ENCODE measurements at regions not wholly inside any gene's neighbourhood (a gene's known extent, or its start where the extent isn't known, plus 50 kb on each side); places are given as distances from the start of the nearest gene placed in this dataset.

DNA sequence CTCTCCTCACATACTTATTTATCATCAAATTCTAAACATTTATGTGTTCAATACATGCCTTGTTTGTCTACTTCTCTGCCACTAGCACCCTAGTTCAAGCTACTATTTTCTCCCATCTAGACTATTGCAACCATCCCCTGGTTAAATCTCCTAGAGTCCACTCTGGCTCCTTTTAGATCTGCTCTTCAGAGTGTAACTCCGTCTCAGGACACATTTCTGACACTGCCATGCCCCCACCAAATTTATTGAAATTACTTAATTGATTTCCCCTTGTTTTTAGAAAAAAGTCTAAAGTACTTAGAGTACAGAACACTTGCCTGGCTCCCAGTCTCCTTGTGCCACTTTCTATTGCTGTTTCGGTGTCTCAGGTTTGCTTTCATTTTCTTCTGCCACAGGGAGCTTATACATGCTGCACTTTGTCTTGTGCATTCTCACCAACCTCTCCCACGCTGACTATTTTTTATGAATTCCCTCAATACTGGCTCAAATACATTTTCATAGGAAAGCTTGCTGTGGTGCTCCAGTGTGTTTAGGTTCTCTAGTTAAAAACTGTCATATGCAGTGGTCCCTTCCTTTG lies 792.3 kb downstream of the DIPK2A start:
- Histone ChIP-seq H3K79me2 (ENCODE audit: control insufficient read depth, insufficient read depth, low read length) (no peaks in the 10 kb centered on the region), H3K4me1 (ENCODE audit: control insufficient read depth, extremely low read depth, insufficient read depth, low read length) (no peaks in the 10 kb centered on the region), H3K9ac (ENCODE audit: control insufficient read depth, extremely low read depth, insufficient read depth, low read length) (no peak overlapping the region), H3K4me3 (ENCODE audit: control insufficient read depth in 2 of 3, extremely low read depth in 1 of 3, insufficient read depth in 2 of 3, low read depth in 1 of 3, low read length in 3 of 3) (peak overlapping the region in 1 of 3 experiments; percentile 19), H3K9me1 (ENCODE audit: control insufficient read depth, extremely low read depth, insufficient read depth, low read length) (no peaks in the 10 kb centered on the region), H3K36me3 (ENCODE audit: control insufficient read depth in 2 of 2, extremely low read depth in 1 of 2, insufficient read depth in 2 of 2, low read length in 2 of 2) (no peaks in the 10 kb centered on the region), H3K4me2 (ENCODE audit: control insufficient read depth, extremely low read depth, insufficient read depth, low read depth, low read length) (peak overlapping the region; percentile 47), H3K27me3 (ENCODE audit: control insufficient read depth, extremely low read depth, insufficient read depth, low read length) (no peaks in the 10 kb centered on the region), H4K20me1 (ENCODE audit: control insufficient read depth, extremely low read depth, insufficient read depth, low read length) (no peaks in the 10 kb centered on the region), H3K27ac (ENCODE audit: control insufficient read depth, insufficient read depth, low read length) (no peak overlapping the region), H3K9me3 (ENCODE audit: control insufficient read depth, low read depth, low read length) (no peaks in the 10 kb centered on the region), H2AFZ (ENCODE audit: control insufficient read depth, low read length) (peak overlapping the region; percentile 24)
- FAIRE-seq (no peak), DNase-seq (ENCODE audit: low read depth, low spot score) (no peak)
- TF ChIP-seq, protein P1, sequence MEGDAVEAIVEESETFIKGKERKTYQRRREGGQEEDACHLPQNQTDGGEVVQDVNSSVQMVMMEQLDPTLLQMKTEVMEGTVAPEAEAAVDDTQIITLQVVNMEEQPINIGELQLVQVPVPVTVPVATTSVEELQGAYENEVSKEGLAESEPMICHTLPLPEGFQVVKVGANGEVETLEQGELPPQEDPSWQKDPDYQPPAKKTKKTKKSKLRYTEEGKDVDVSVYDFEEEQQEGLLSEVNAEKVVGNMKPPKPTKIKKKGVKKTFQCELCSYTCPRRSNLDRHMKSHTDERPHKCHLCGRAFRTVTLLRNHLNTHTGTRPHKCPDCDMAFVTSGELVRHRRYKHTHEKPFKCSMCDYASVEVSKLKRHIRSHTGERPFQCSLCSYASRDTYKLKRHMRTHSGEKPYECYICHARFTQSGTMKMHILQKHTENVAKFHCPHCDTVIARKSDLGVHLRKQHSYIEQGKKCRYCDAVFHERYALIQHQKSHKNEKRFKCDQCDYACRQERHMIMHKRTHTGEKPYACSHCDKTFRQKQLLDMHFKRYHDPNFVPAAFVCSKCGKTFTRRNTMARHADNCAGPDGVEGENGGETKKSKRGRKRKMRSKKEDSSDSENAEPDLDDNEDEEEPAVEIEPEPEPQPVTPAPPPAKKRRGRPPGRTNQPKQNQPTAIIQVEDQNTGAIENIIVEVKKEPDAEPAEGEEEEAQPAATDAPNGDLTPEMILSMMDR (optimal IDR thresholded peaks at IDR 0.05 in 1 of 3, IDR thresholded peaks at IDR 0.05 in 1 of 3, conservative IDR thresholded peaks at IDR 0.05 in 1 of 3; ENCODE audit: extremely low read depth in 1 of 3, insufficient read depth in 2 of 3, low read length in 3 of 3) = no peak
- no peak for TF ChIP-seq EZH2 (IDR thresholded peaks at IDR 0.05; ENCODE audit: low read length)
- dilution Hi-C loops (cut with MboI; ENCODE audit: extremely low pct_ligation_motif_present, low sequenced_read_pairs) = no loop called here

DNA sequence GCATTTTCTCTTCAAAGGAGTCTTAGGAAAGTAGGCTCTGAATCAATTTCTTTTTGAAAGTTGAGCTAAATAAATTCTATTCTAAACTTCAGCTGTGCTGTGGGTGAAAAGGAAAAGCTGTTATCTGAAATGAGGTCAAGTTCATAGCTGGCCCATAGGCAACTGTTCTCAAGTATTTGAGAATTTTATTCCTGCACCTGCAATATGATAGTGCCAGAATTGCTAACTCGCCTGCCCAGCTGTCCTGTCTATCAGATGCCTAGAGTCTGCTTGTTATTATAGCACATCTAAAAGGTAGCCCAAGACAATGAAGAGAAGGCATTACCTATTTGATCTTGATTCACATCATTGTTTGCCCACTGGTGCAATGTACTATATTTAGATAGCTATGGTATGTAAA lies 798.7 kb downstream of the DIPK2A start:
- H3K27ac ChIP-seq (ENCODE audit: control insufficient read depth, insufficient read depth, low read length) = no peak overlapping the region
- H3K9me1 ChIP-seq (ENCODE audit: control insufficient read depth, extremely low read depth, insufficient read depth, low read length) = no peaks in the 10 kb centered on the region
- DNase-seq (ENCODE audit: low read depth, low spot score) (no peak), FAIRE-seq (no peak)
- no peak overlapping the region for H3K4me2 ChIP-seq (ENCODE audit: control insufficient read depth, extremely low read depth, insufficient read depth, low read depth, low read length)
- H3K4me3 ChIP-seq (ENCODE audit: control insufficient read depth in 2 of 3, extremely low read depth in 1 of 3, insufficient read depth in 2 of 3, low read depth in 1 of 3, low read length in 3 of 3) = no peak overlapping the region
- no peak for TF ChIP-seq EZH2 (IDR thresholded peaks at IDR 0.05; ENCODE audit: low read length)
- TF ChIP-seq, protein P1 (optimal IDR thresholded peaks at IDR 0.05 in 1 of 3, IDR thresholded peaks at IDR 0.05 in 1 of 3, conservative IDR thresholded peaks at IDR 0.05 in 1 of 3; ENCODE audit: extremely low read depth in 1 of 3, insufficient read depth in 2 of 3, low read length in 3 of 3) = no peak
- H3K4me1 ChIP-seq (ENCODE audit: control insufficient read depth, extremely low read depth, insufficient read depth, low read length) = no peaks in the 10 kb centered on the region
- H3K9ac ChIP-seq (ENCODE audit: control insufficient read depth, extremely low read depth, insufficient read depth, low read length) = no peak overlapping the region
- no peaks in the 10 kb centered on the region for H4K20me1 ChIP-seq (ENCODE audit: control insufficient read depth, extremely low read depth, insufficient read depth, low read length)
- H3K9me3 ChIP-seq (ENCODE audit: control insufficient read depth, low read depth, low read length) = no peaks in the 10 kb centered on the region
- H2AFZ ChIP-seq (ENCODE audit: control insufficient read depth, low read length) = no peak overlapping the region
- no peaks in the 10 kb centered on the region for H3K36me3 ChIP-seq (ENCODE audit: control insufficient read depth in 2 of 2, extremely low read depth in 1 of 2, insufficient read depth in 2 of 2, low read length in 2 of 2)
- dilution Hi-C loops (cut with MboI; ENCODE audit: extremely low pct_ligation_motif_present, low sequenced_read_pairs) = no loop called here
- H3K27me3 ChIP-seq (ENCODE audit: control insufficient read depth, extremely low read depth, insufficient read depth, low read length) = no peaks in the 10 kb centered on the region
- H3K79me2 ChIP-seq (ENCODE audit: control insufficient read depth, insufficient read depth, low read length) = no peaks in the 10 kb centered on the region
